Activated naive CD4-positive, alpha-beta T cell (primary cell): ENCODE measurements at regions not wholly inside any gene's neighbourhood (a gene's known extent, or its start where the extent isn't known, plus 50 kb on each side); places are given as distances from the start of the nearest gene placed in this dataset.
A peak's percentile ranks its signal among the peaks of the same experiment; 100 is the strongest.
"Not testable (repeated sequence)": the region's sequence is repeated elsewhere in the genome, so short reads cannot be mapped to it uniquely, and the experiment has no call there.

Source experiments
- DNase-seq, 4 experiments: peaks; one replicate each; lab custom pipeline; 2025; lab: John Stamatoyannopoulos, UW

DNA sequence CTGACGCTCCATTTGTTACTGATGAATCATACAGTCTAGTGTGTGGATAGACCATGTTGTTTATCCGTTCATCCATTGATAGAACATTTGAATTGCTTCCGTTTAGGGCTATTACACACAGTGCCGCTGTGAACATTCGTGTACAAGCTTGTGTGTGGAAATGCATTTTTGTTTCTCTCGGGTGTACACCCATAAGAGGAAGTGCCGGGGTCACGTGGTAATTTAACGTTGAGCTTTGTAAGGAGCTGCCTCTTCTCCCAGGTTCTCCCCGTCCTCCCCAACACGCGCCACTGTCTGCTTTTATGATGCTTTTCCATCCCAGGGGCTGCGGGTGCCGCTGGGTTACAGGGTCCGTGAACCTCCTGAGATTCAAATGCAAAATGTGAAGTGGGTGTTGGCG, 142.3 kb downstream of the IGLL1 start:
- no peak for DNase-seq

DNA sequence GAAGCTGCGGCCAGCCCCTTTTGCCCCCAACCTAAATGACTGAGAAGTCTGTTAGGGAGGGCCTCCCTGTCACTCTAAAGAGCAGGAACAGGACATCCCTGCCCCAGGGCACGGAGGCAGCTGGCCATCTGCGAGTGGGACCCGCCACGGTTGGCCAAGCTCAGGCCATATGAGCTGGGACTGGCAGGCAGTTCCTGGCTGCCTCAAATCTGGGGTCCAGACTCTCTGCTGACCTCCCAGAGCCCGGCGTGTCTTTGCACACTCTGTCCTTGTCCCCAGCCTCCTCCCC, 143.0 kb downstream of the IGLL1 start:
- not testable (repeated sequence) for DNase-seq

DNA sequence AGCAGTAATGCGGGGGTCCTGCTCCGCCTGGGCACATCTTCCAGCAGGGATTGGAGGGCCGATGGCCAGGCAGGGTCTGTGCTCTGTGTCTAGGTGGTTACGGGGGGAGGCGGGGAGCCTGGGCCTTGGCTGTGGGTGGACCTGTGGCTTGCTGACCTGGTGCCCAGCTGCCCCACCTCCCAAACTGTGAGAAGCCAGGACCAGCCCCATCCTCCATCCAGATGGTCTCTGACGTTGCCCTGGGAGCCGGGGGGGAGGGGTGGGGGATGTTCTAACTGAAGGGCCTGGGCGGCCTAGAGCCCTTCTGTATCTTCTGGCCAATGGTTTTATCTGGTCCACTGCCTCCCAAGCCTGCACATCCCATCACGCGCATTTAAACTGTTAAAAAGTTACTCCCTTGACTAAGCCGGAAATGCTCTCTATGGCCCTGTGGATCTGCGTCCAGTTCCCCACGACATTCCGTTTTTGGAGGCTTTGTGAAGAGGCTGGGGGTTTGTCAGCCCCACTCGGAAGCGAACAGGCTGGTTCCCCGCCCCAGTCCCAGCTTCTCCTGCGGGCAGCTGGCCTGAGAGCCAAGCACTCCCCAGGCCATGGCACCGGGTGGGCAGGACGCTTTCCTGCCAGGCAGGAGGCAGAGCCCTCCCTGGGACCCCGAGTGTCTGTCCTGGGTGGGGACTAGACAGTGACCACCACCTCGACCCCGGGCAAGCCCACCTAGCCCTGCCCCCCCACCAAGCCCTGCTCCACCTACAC, 143.6 kb downstream of the IGLL1 start:
- not testable (repeated sequence) for DNase-seq

- DNase-seq: not testable (repeated sequence)
Measured at GRCh38 chr22:23435186-23435585, 144.9 kb downstream of the IGLL1 start.

- not testable (repeated sequence) for DNase-seq
Measured at GRCh38 chr22:23434198-23434830, 145.8 kb downstream of the IGLL1 start.

DNA sequence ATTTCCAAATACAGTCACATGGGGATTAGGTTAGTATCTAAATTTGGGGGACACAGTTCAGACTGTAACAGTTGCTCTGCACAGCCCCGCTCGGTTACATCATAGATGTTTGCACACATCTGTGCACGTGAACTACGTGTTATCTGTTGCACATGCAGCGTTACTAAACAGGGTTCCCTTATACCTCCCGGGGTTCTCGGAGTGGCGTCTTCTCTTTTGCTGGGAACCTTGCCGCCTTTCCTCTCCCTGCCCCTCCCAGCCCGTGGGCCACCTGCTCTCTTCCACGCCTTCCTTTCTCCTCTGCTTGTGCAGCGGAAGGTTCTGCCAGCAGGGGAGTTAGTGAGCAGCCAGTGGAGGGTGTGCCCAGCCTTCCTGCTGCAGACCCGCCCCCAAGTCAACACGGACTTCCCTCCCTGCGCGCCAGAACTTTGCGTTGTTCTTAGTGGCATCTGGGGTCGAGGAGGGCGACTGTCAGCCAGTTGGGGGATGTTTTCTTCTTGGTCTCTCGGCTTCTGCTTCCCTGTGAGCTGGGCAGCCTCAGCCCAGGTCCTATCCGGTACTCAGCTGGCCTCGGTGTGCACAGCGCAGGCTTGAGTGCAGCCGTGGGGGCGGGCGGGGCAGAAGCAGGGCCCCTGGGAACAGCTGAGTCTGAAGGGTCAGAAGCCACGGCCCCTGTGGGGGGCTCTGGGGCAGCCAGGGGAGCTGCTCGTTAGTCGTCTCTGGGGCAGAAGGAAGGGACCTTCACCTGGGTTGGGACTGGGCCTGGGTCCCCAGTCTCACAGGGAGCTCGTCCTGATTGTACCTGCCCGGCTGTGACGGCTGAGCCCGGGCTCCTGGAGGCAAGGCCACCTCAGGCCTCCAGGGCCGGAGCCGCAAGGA, 146.7 kb downstream of the IGLL1 start:
- peak in 2 of 4 experiments; percentile 18 to 36 for DNase-seq

DNA sequence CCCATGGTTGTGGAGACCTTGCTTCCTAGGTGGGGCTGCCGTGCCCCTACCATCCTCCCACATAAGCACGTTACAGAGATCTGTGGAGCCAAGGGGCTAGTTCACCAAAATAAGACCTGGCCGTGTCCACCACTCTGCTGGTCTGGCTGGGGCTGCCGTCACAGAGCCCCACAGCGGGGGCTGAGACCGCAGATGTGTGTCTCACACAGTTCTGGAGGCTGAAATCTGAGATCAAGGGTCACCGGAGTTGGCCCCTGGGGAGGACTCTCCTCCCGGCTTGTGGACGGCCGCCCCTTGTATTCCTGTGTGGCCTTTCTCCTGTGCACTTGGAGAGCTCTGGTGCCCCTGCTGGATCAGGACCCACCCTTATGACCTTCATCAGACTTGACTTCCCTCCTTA, 147.4 kb downstream of the IGLL1 start:
- not testable (repeated sequence) for DNase-seq

- DNase-seq: no peak
Measured at GRCh38 chr22:23431337-23432072, 148.6 kb downstream of the IGLL1 start.

DNA sequence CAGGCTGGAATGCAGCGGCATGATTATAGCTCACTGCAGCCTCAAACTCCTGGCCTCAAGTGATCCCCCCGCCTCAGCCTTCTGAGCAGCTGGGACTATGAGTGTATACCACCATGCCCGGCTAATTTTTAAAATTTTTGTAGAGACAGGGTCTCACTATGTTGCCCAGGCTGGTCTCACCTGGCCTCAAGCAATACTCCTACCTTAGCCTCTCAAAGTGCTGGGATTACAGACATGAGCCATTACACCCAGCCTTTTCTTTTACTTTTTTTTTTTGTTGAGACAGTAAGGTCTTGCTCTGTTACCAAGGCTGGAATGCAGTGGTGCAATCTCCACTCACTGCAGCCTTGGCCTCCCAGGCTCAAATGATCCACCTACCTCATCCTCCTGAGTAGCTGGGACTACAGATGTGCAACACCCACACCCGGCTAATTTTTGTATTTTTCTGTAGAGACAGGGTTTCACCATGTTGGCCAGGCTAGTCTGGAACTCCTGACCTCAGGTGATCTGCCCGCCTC, 155.5 kb downstream of the IGLL1 start:
- not testable (repeated sequence) for DNase-seq

- no peak for DNase-seq
Measured at GRCh38 chr22:23424031-23424430, 156.1 kb downstream of the IGLL1 start.

DNA sequence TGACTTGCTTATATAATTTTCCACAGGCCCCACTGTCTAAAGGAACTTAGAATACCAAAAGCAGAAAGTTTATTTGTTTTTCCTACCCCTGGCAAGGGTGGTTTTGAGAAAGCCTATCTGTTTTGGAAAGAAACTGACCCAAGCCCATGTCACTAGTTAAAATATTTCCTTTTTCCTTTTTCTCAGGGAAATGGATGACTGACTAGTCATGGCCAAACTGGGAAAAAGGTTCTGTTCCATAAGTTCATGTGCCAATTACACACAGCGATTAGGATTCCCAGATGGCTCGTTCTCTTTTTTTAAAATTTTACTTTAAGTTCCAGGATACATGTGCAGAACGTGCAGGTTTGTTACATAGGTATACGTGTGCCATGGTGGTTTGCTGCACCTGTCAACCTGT, 157.8 kb downstream of the IGLL1 start:
- not testable (repeated sequence) for DNase-seq

- DNase-seq: not testable (repeated sequence)
Measured at GRCh38 chr22:23421300-23421699, 158.8 kb downstream of the IGLL1 start.

GRCh38 chr22:23419931-23420330, 160.2 kb downstream of the IGLL1 start:
- DNase-seq: no peak

DNA sequence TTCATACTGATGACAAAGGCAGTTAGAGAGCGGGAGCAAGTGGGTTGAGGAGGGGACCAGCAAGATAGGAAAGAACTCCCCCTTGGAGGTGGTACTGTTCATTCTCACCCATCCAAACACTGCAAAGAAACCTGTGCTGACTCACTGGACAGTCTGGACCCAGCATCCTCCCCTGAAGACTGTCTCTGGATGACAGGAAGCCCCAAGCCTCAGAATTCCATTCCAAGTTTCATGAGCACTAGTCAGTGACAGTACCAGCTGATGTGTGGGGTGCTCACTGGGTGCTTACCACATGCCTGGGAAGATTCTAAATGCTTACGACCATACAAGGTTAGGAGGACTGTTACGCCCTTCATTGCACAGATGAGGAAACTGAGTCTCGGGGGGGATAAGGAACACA, 160.9 kb downstream of the IGLL1 start:
- no peak for DNase-seq

GRCh38 chr22:23418159-23418788, 161.8 kb downstream of the IGLL1 start:
- no peak for DNase-seq

DNA sequence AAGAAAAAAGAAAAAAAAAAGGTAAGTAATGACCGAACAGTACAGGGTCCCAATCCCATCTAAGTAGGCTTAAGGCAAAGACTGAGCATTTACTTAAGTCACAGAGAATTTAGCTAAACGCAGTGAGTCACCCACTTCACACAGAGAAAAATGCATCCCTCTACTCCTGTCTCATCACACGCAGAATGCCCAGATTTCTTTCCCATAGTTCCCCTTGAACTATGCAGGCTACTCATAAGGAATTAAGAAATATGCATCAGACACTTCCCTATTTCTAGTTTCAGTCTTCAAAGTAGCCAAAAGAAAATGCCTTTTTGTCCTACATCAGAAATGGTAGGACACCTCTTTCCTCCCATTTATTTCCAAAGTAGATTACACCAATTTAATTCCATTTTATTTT, 162.8 kb downstream of the IGLL1 start:
- not testable (repeated sequence) for DNase-seq

DNA sequence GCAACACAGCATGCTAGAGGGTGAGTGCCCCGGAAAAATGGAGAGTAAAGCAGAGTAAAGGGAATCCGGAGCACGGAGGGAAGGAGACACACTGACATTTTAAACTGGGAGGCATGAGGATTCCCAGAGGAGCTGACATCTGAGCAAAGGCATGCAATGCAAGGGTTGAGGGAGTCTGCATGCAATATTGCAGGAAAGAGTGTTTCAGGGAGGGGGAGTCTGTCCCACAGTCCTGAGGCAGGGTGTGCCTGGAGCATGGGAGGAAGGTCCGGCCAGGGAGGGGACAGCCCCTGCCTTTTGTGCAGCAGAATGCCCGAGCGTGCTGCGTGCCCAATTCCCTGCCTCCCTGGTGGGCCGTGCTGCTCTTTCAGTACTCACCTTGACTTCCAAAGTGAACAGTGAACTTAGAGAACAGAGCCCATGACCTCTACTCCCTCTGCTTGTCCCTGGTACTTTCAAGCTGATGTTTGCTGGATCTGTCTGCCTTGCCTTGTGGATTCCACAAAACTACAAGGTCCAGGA, 163.9 kb downstream of the IGLL1 start:
- DNase-seq: not testable (repeated sequence)

DNA sequence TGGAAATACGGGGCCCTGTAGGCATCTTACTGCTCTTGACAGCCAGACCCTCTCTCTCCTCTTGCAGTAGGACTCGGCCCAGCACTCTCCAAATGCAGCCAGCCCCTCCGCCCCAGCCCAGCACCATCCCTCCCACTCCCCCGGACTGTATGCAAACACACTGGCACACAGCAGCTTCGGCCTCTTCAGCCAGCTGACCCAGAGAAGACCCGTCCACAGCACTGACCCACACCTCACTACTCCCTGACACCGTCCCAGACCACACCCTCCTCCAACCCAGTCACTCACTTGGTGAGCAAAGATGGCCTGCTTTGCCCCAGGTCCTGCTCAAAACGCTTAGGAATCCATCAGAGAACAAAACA, 164.6 kb downstream of the IGLL1 start:
- no peak for DNase-seq

GRCh38 chr22:23414727-23415489, 165.2 kb downstream of the IGLL1 start:
- DNase-seq: no peak

GRCh38 chr22:23411739-23412138, 168.4 kb downstream of the IGLL1 start:
- no peak for DNase-seq
